ENCODE measurements at regions not wholly inside any gene's neighbourhood (a gene's known extent, or its start where the extent isn't known, plus 50 kb on each side); places are given as distances from the start of the nearest gene placed in this dataset.

GRCh38 chr6:12354499-12354898 lies 64.3 kb downstream of the EDN1 start:
- no peak overlapping the region for H3K27ac ChIP-seq (ENCODE audit: low read length in 2 of 2)

GRCh38 chr6:12355354-12355753 lies 65.2 kb downstream of the EDN1 start:
- no peaks in the 10 kb centered on the region for H3K79me2 ChIP-seq (ENCODE audit: control insufficient read depth, insufficient read depth, low read length)
- no peak overlapping the region for H3K9ac ChIP-seq (ENCODE audit: low read length)
- no peak overlapping the region for H3K4me3 Mint-ChIP-seq
- peaks cover 51 to 52% of the 10 kb centered on the region in 2 donors for H3K4me1 ChIP-seq (ENCODE audit: control insufficient read depth in 2 of 2, insufficient read depth in 2 of 2, low read length in 2 of 2)
- TF ChIP-seq EZH2 (IDR thresholded peaks at IDR 0.05; ENCODE audit: borderline replicate concordance, insufficient read depth, low read depth, low read length, poor library complexity, severe bottlenecking) (no peak), CTCF (IDR thresholded peaks at IDR 0.05) (no peak)
- H3K27ac Mint-ChIP-seq = no peak overlapping the region
- H3K27ac ChIP-seq (ENCODE audit: low read length in 2 of 2) = no peak overlapping the region
- no peak overlapping the region for H3K4me2 ChIP-seq (replicated peaks; ENCODE audit: low read depth, low read length, poor library complexity, severe bottlenecking)
- no peaks in the 10 kb centered on the region for H3K27me3 ChIP-seq (replicated peaks in 1 of 4; ENCODE audit: control extremely low read depth in 1 of 4, control insufficient read depth in 3 of 4, insufficient read depth in 4 of 4, low read length in 3 of 4)
- no peaks in the 10 kb centered on the region for H3K27me3 Mint-ChIP-seq
- 84% methylated on average over 3 of the region's 3 CpGs for WGBS (ENCODE audit: insufficient coverage)
- H3K9me3 Mint-ChIP-seq (ENCODE audit: insufficient read depth) = peaks cover 11% of the 10 kb centered on the region
- intact Hi-C loops (cut with micrococcal nuclease) = no loop called here
- no peaks in the 10 kb centered on the region for H3K36me3 ChIP-seq (replicated peaks in 1 of 2; ENCODE audit: control extremely low read depth in 1 of 2, control insufficient read depth in 1 of 2, extremely low read depth in 1 of 2, insufficient read depth in 2 of 2, low read length in 1 of 2)
- no peak overlapping the region for H2AFZ ChIP-seq (ENCODE audit: insufficient read depth, low read depth, low read length, poor library complexity, severe bottlenecking)
- DNase-seq (no peak), ATAC-seq (ENCODE audit: low read depth) (no peak)
- POLR2A ChIA-PET = no interaction called here
- peaks cover 0 to 24% (median 17%) of the 10 kb centered on the region in 3 donors for H3K9me3 ChIP-seq (ENCODE audit: control extremely low read depth in 1 of 3, control insufficient read depth in 2 of 3, insufficient read depth in 1 of 3, low read length in 2 of 3)
- H3K4me1 Mint-ChIP-seq = peaks cover 38% of the 10 kb centered on the region
- H3K4me3 ChIP-seq (ENCODE audit: control extremely low read depth in 1 of 5, extremely low read depth in 1 of 5, insufficient read depth in 1 of 5, low read depth in 2 of 5, low read length in 4 of 5) = no peak overlapping the region
- H4K20me1 ChIP-seq (ENCODE audit: control insufficient read depth, insufficient read depth, low read length, poor library complexity, severe bottlenecking) = no peaks in the 10 kb centered on the region
- CTCF ChIA-PET = interaction anchor here (1.2 kb wide), 1 partner anchor 66 kb away, joined by 3 read pairs; the partner anchor contains the start of gene EDN1

More at GRCh38 chr6:12354499-12354898, 64.3 kb downstream of the EDN1 start:
- H3K4me3 ChIP-seq (ENCODE audit: control extremely low read depth in 1 of 5, extremely low read depth in 1 of 5, insufficient read depth in 1 of 5, low read depth in 2 of 5, low read length in 4 of 5) = no peak overlapping the region
- DNase-seq (no peak), ATAC-seq (ENCODE audit: low read depth) (peak; percentile 69)
- no peaks in the 10 kb centered on the region for H4K20me1 ChIP-seq (ENCODE audit: control insufficient read depth, insufficient read depth, low read length, poor library complexity, severe bottlenecking)
- H3K36me3 ChIP-seq (replicated peaks in 1 of 2; ENCODE audit: control extremely low read depth in 1 of 2, control insufficient read depth in 1 of 2, extremely low read depth in 1 of 2, insufficient read depth in 2 of 2, low read length in 1 of 2) = no peaks in the 10 kb centered on the region
- TF ChIP-seq CTCF (IDR thresholded peaks at IDR 0.05) (no peak), EZH2 (IDR thresholded peaks at IDR 0.05; ENCODE audit: borderline replicate concordance, insufficient read depth, low read depth, low read length, poor library complexity, severe bottlenecking) (no peak)
- H3K9me3 Mint-ChIP-seq (ENCODE audit: insufficient read depth) = peaks cover 11% of the 10 kb centered on the region
- no peaks in the 10 kb centered on the region for H3K27me3 Mint-ChIP-seq
- H2AFZ ChIP-seq (ENCODE audit: insufficient read depth, low read depth, low read length, poor library complexity, severe bottlenecking) = no peak overlapping the region
- intact Hi-C loops (cut with micrococcal nuclease) = no loop called here
- H3K9ac ChIP-seq (ENCODE audit: low read length) = no peak overlapping the region
- 0% methylated on average over 2 of the region's 3 CpGs for WGBS (ENCODE audit: insufficient coverage)
- ChIA-PET CTCF (interaction anchor here (1.2 kb wide), 1 partner anchor 65 kb away, joined by 3 read pairs; the partner anchor contains the start of gene EDN1), POLR2A (no interaction called here)
- H3K4me3 Mint-ChIP-seq = no peak overlapping the region
- H3K27me3 ChIP-seq (replicated peaks in 1 of 4; ENCODE audit: control extremely low read depth in 1 of 4, control insufficient read depth in 3 of 4, insufficient read depth in 4 of 4, low read length in 3 of 4) = no peaks in the 10 kb centered on the region
- H3K4me2 ChIP-seq (replicated peaks; ENCODE audit: low read depth, low read length, poor library complexity, severe bottlenecking) = no peak overlapping the region
- H3K27ac Mint-ChIP-seq = no peak overlapping the region
- H3K9me3 ChIP-seq (ENCODE audit: control extremely low read depth in 1 of 3, control insufficient read depth in 2 of 3, insufficient read depth in 1 of 3, low read length in 2 of 3) = peaks cover 0 to 24% (median 17%) of the 10 kb centered on the region in 3 donors
- peaks cover 47 to 48% of the 10 kb centered on the region in 2 donors for H3K4me1 ChIP-seq (ENCODE audit: control insufficient read depth in 2 of 2, insufficient read depth in 2 of 2, low read length in 2 of 2)
- H3K79me2 ChIP-seq (ENCODE audit: control insufficient read depth, insufficient read depth, low read length) = no peaks in the 10 kb centered on the region
- H3K4me1 Mint-ChIP-seq = peaks cover 38% of the 10 kb centered on the region
